H1 (cell line): ENCODE measurements at regions not wholly inside any gene's neighbourhood (a gene's known extent, or its start where the extent isn't known, plus 50 kb on each side); places are given as distances from the start of the nearest gene placed in this dataset.

Experiments used
- CTCF ChIA-PET: fragments of 300-600 bp; sonication (Branson Sonifier 250); formaldehyde crosslinking; loops from one replicate; lab custom pipeline; 2021; ENCODE audit not compliant: partially characterized antibody; lab: Charles Lee
- POLR2A ChIA-PET: fragments of 300-600 bp; sonication (Branson Sonifier 250); formaldehyde crosslinking; loops from one replicate; lab custom pipeline; 2021; ENCODE audit warnings: inconsistent platforms; ENCODE audit not compliant: partially characterized antibody; lab: Charles Lee
- DNase-seq, 2 experiments: peaks; one replicate each; pipeline versions ENCODE4 v3.0.0 to v3.0.0-alpha.2; 2010 to 2022; ENCODE audit warnings: low spot score in 2 of 2, low read depth in 1 of 2, mixed read lengths in 1 of 2
- FAIRE-seq: peaks from 2 replicates; lab custom pipeline; 2011; peaks lifted over from hg19 to GRCh38; lab: Jason Lieb, UNC
- H2AFZ ChIP-seq: 2 replicates; pipeline ENCODE4 v1.8.1; 2012; ENCODE audit warnings: low read length, inconsistent platforms
- H2AK5ac ChIP-seq: 2 replicates; pipeline ENCODE4 v1.6.1; 2013; ENCODE audit warnings: low read depth, low read length
- H2BK120ac ChIP-seq: replicated peaks from 2 replicates; pipeline ENCODE3; 2013; ENCODE audit warnings: low read depth, low read length, inconsistent platforms
- H2BK12ac ChIP-seq: 2 replicates; pipeline ENCODE4 v1.6.1; 2013; ENCODE audit warnings: low read depth, low read length
- H2BK15ac ChIP-seq: 2 replicates; pipeline ENCODE4 v1.6.1; 2013; ENCODE audit warnings: low read length
- H2BK20ac ChIP-seq: 2 replicates; pipeline ENCODE4 v1.6.1; 2013; ENCODE audit warnings: low read length
- H2BK5ac ChIP-seq: 2 replicates; pipeline ENCODE4 v1.6.1; 2013; ENCODE audit warnings: low read depth, low read length
- H3K14ac ChIP-seq: 2 replicates; pipeline ENCODE4 v1.6.1; 2013; ENCODE audit warnings: inconsistent platforms; ENCODE audit not compliant: insufficient read length
- H3K18ac ChIP-seq: 2 replicates; pipeline ENCODE4 v1.6.1; 2013; ENCODE audit warnings: low read length; ENCODE audit errors: extremely low read depth
- H3K23ac ChIP-seq: 2 replicates; pipeline ENCODE4 v1.6.1; 2013; ENCODE audit warnings: inconsistent platforms; ENCODE audit not compliant: insufficient read length
- H3K23me2 ChIP-seq: 2 replicates; pipeline ENCODE4 v1.6.1; 2013; ENCODE audit warnings: low read depth, low read length
- H3K27ac ChIP-seq: 2 replicates; pipeline ENCODE4 v1.6.1; 2011; ENCODE audit warnings: low read depth, low read length, inconsistent platforms
- H3K27me3 ChIP-seq, 4 experiments: replicated peaks in 1 of 4; 1 replicate in 1 of 4; 2 replicates in 3 of 4; pipeline versions ENCODE4 v1.6.1 to v1.8.1; 2011 to 2013; ENCODE audit warnings: low read length in 3 of 4, mild to moderate bottlenecking in 3 of 4, inconsistent platforms in 2 of 4, mixed read lengths in 2 of 4, moderate library complexity in 1 of 4; ENCODE audit not compliant: control insufficient read depth in 3 of 4, insufficient read depth in 3 of 4; ENCODE audit errors: extremely low read depth in 1 of 4
- H3K36me3 ChIP-seq, 4 experiments: 2 replicates each; pipeline versions ENCODE4 v1.6.1 to v1.8.1; 2011 to 2013; ENCODE audit warnings: mild to moderate bottlenecking in 4 of 4, low read length in 3 of 4, moderate library complexity in 2 of 4, control low read depth in 1 of 4, inconsistent platforms in 1 of 4; ENCODE audit not compliant: insufficient read depth in 4 of 4, control insufficient read depth in 2 of 4
- H3K4ac ChIP-seq: replicated peaks from 2 replicates; pipeline ENCODE3; 2013; ENCODE audit warnings: low read length, low read depth, mixed read lengths, inconsistent platforms; ENCODE audit not compliant: insufficient read length
- H3K4me1 ChIP-seq, 4 experiments: replicated peaks in 1 of 4; 1 replicate in 1 of 4; 2 replicates in 3 of 4; pipeline versions ENCODE4 v1.6.1 to v1.8.1; 2011 to 2013; ENCODE audit warnings: low read length in 3 of 4, inconsistent platforms in 2 of 4, mixed read lengths in 1 of 4; ENCODE audit not compliant: insufficient read depth in 4 of 4, control insufficient read depth in 3 of 4
- H3K4me2 ChIP-seq, 2 experiments: 2 replicates each; pipeline versions ENCODE4 v1.6.1 to v1.8.1; 2011 to 2013; ENCODE audit warnings: low read depth in 2 of 2, low read length in 2 of 2, control low read depth in 1 of 2, inconsistent platforms in 1 of 2, mild to moderate bottlenecking in 1 of 2; ENCODE audit not compliant: insufficient read depth in 1 of 2
- H3K4me3 ChIP-seq, 4 experiments: fragments of 200-600, 300-600 bp in 1 of 4; sonication (generic), shearing (Covaris generic), sonication (Bioruptor Twin) in 1 of 4; 2 replicates each; pipeline versions ENCODE4 v1.5.1 to v1.8.1; 2011 to 2016; ENCODE audit warnings: low read length in 4 of 4, low read depth in 3 of 4, control low read depth in 2 of 4, inconsistent platforms in 2 of 4, mild to moderate bottlenecking in 2 of 4, mixed read lengths in 1 of 4, moderate library complexity in 1 of 4; ENCODE audit not compliant: insufficient read depth in 2 of 4; ENCODE audit errors: extremely low read depth in 1 of 4
- H3K56ac ChIP-seq: replicated peaks from 2 replicates; pipeline ENCODE3; 2013; ENCODE audit warnings: low read depth, mild to moderate bottlenecking, mixed read lengths, low read length, inconsistent platforms; ENCODE audit not compliant: insufficient read length
- H3K79me1 ChIP-seq: 2 replicates; pipeline ENCODE4 v1.6.1; 2013; ENCODE audit warnings: low read depth, low read length, control low read depth
- H3K79me2 ChIP-seq, 2 experiments: 2 replicates each; pipeline versions ENCODE4 v1.6.1 to v1.8.1; 2012 to 2013; ENCODE audit warnings: low read length in 2 of 2, mild to moderate bottlenecking in 2 of 2, inconsistent platforms in 1 of 2; ENCODE audit not compliant: insufficient read depth in 2 of 2, control insufficient read depth in 1 of 2
- H3K9ac ChIP-seq, 4 experiments: replicated peaks in 1 of 4; 1 replicate in 1 of 4; 2 replicates in 3 of 4; pipeline versions ENCODE4 v1.6.1 to v1.8.1; 2011 to 2013; ENCODE audit warnings: low read depth in 3 of 4, low read length in 3 of 4, control low read depth in 2 of 4, mild to moderate bottlenecking in 2 of 4, moderate library complexity in 2 of 4, inconsistent platforms in 1 of 4; ENCODE audit errors: extremely low read depth in 1 of 4
- H3K9me3 ChIP-seq, 2 experiments: 2 replicates each; pipeline versions ENCODE4 v1.6.1 to v1.8.1; 2012 to 2013; ENCODE audit warnings: mild to moderate bottlenecking in 2 of 2, moderate library complexity in 2 of 2, control low read depth in 1 of 2, inconsistent platforms in 1 of 2, low read depth in 1 of 2, low read length in 1 of 2, mixed read lengths in 1 of 2; ENCODE audit not compliant: insufficient read depth in 2 of 2
- H4K20me1 ChIP-seq, 2 experiments: replicated peaks in 1 of 2; 2 replicates each; pipeline versions ENCODE3 to v1.8.1; 2011 to 2013; ENCODE audit warnings: inconsistent platforms in 2 of 2, low read length in 2 of 2, mild to moderate bottlenecking in 1 of 2; ENCODE audit not compliant: insufficient read depth in 2 of 2, control insufficient read depth in 1 of 2
- H4K5ac ChIP-seq: 2 replicates; pipeline ENCODE4 v1.6.1; 2013; ENCODE audit warnings: low read length, low read depth, mixed read lengths, inconsistent platforms; ENCODE audit not compliant: insufficient read length
- H4K8ac ChIP-seq: 2 replicates; pipeline ENCODE4 v1.8.0; 2013; ENCODE audit warnings: mild to moderate bottlenecking, moderate library complexity, low read length, inconsistent platforms; ENCODE audit not compliant: insufficient read depth; ENCODE audit errors: extremely low read depth
- H4K91ac ChIP-seq: replicated peaks from 2 replicates; pipeline ENCODE3; 2013; ENCODE audit warnings: low read length, mixed read lengths, inconsistent platforms; ENCODE audit not compliant: insufficient read length
- BCL11A ChIP-seq, 2 experiments: IDR thresholded peaks; one replicate each; pipeline ENCODE4 v1.6.1; 2011; ENCODE audit warnings: low read depth in 2 of 2, low read length in 2 of 2, mild to moderate bottlenecking in 2 of 2
- CBX8 ChIP-seq: fragments of 300-800, 300-1000 bp; sonication (generic); IDR thresholded peaks from 2 replicates; pipeline ENCODE4 v1.7.1; 2016; ENCODE audit warnings: low read depth, low read length, borderline replicate concordance
- GABPA ChIP-seq: IDR thresholded peaks from 2 replicates; pipeline ENCODE4 v1.6.1; 2011; ENCODE audit warnings: mild to moderate bottlenecking, low read length, moderate library complexity, borderline replicate concordance; ENCODE audit not compliant: insufficient read depth
- SP4 ChIP-seq: IDR thresholded peaks from 2 replicates; pipeline ENCODE4 v1.6.1; 2012; ENCODE audit warnings: low read length, inconsistent platforms
- TAF7 ChIP-seq: optimal IDR thresholded peaks from 2 replicates; pipeline ENCODE3; 2011; ENCODE audit warnings: low read depth, mild to moderate bottlenecking, inconsistent platforms, low read length, moderate library complexity, borderline replicate concordance
- WGBS, 2 experiments: shearing (Covaris generic) in 1 of 2; methylation state at CpG; one replicate each; pipeline versions ENCODE4 v1.1.6 to v1.1.7; 2013 to 2015; ENCODE audit warnings: low lambda C conversion rate in 2 of 2, mixed read lengths in 2 of 2, inconsistent platforms in 1 of 2, low coverage in 1 of 2, missing lambda C conversion rate in 1 of 2; ENCODE audit not compliant: insufficient replicate concordance in 2 of 2, insufficient coverage in 1 of 2, insufficient read length in 1 of 2; ENCODE audit errors: extremely low coverage in 1 of 2, missing lambda C conversion rate in 1 of 2; 5-methylcytosine and 5-hydroxymethylcytosine counted together

DNA sequence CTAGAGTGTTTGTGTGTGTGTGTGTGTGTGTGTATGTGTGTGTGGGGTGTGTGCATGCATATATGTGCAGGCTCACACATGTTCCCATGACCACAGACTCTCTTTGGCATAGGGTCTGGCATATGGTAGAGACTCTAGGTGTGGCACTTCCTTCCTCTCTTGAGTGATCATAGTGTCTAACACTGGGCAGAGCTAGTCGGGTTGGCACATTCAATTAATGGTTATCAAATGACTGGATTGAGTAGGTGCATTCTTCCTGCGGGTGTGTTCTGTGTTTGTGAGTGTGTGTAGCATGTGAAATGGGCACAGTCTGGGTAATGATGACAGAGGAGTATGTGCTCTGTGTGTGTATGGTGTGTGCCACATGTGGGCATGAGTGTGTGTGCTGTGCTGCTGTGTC lies 106.5 kb downstream of the EFNB1 start:
- Histone ChIP-seq H3K14ac (no peak overlapping the region), H3K18ac (no peak overlapping the region), H2AK5ac (no peak overlapping the region), H4K5ac (no peak overlapping the region), H3K4me2 (no peak overlapping the region), H3K4me3 (no peak overlapping the region), H3K36me3 (no peaks in the 10 kb centered on the region), H3K56ac (no peak overlapping the region), H4K20me1 (no peaks in the 10 kb centered on the region), H3K23ac (no peak overlapping the region), H2AFZ (no peak overlapping the region), H3K9ac (no peak overlapping the region), H3K4ac (no peak overlapping the region), H3K27ac (no peak overlapping the region), H2BK15ac (no peak overlapping the region), H3K9me3 (no peaks in the 10 kb centered on the region), H2BK20ac (no peak overlapping the region), H2BK120ac (no peak overlapping the region), H2BK12ac (no peak overlapping the region), H4K91ac (no peak overlapping the region), H3K79me1 (no peaks in the 10 kb centered on the region; the same call in 1 of the 2 replicates), H3K4me1 (0 out of 7 replicates have a peak, but pooled peaks cover 0 to 5% (median 0%) of the 10 kb centered on the region in 4 experiments), H4K8ac (no peak overlapping the region), H2BK5ac (no peak overlapping the region), H3K79me2 (no peaks in the 10 kb centered on the region), H3K27me3 (no peaks in the 10 kb centered on the region), H3K23me2 (peaks cover 3% of the 10 kb centered on the region; the same call in 1 of the 2 replicates)
- FAIRE-seq (no peak), DNase-seq (no peak)
- POLR2A ChIA-PET, result no interaction called here
- CTCF ChIA-PET, result interaction anchor here (0.7 to 2.2 kb wide), 3 partner anchors 11 to 107 kb away, joined by 3 to 8 read pairs (median 3); partner anchors contain the start of gene EFNB1
- 91% methylated on average over 2 of the region's 2 CpGs; no CpG with 5 or more reads in 1 of the 2 experiments for WGBS, 2 experiments
- no peak for TF ChIP-seq TAF7
- TF ChIP-seq CBX8, result no peak
- TF ChIP-seq GABPA, result no peak
- no peak for TF ChIP-seq SP4
- no peak for TF ChIP-seq BCL11A (IDR thresholded peaks at IDR 0.05; ENCODE audit: low read depth in 2 of 2, low read length in 2 of 2)
